HG03342 (cell line): ENCODE measurements at regions not wholly inside any gene's neighbourhood (a gene's known extent, or its start where the extent isn't known, plus 50 kb on each side); places are given as distances from the start of the nearest gene placed in this dataset.

ENCODE experiments used
- ATAC-seq: cut with Tn5 transposase; IDR thresholded peaks from one replicate; pipeline ENCODE4 v1.9.1; 2021; ENCODE audit warnings: mild to moderate bottlenecking, moderate library complexity; ENCODE audit not compliant: unreplicated experiment

GRCh38 chr2:128984081-128984480 lies 665.4 kb upstream of the HS6ST1 start:
- ATAC-seq, result no peak

- ATAC-seq, result no peak
Measured at GRCh38 chr2:128984855-128985254, 666.2 kb upstream of the HS6ST1 start.

GRCh38 chr2:128986026-128986715 lies 667.5 kb upstream of the HS6ST1 start:
- no peak for ATAC-seq

- ATAC-seq, result no peak
Measured at GRCh38 chr2:128986867-128987268, 668.2 kb upstream of the HS6ST1 start.

GRCh38 chr2:128988326-128988725 lies 669.7 kb upstream of the HS6ST1 start:
- ATAC-seq, result no peak

GRCh38 chr2:128988967-128989366 lies 670.3 kb upstream of the HS6ST1 start:
- no peak for ATAC-seq

GRCh38 chr2:128995086-128995485 lies 676.4 kb upstream of the HS6ST1 start:
- ATAC-seq, result no peak

GRCh38 chr2:128996078-128996477 lies 677.4 kb upstream of the HS6ST1 start:
- ATAC-seq, result no peak

- ATAC-seq, result no peak
Measured at GRCh38 chr2:128997166-128997866, 678.6 kb upstream of the HS6ST1 start.

GRCh38 chr2:129001926-129002325 lies 683.3 kb upstream of the HS6ST1 start:
- ATAC-seq, result no peak

GRCh38 chr2:129002751-129003150 lies 684.1 kb upstream of the HS6ST1 start:
- ATAC-seq, result no peak

GRCh38 chr2:129004485-129004884 lies 685.8 kb upstream of the HS6ST1 start:
- no peak for ATAC-seq

GRCh38 chr2:129004940-129005490 lies 686.3 kb upstream of the HS6ST1 start:
- ATAC-seq, result no peak

GRCh38 chr2:129006135-129006886 lies 687.6 kb upstream of the HS6ST1 start:
- ATAC-seq, result no peak

- ATAC-seq, result no peak
Measured at GRCh38 chr2:129006901-129007300, 688.2 kb upstream of the HS6ST1 start.

- ATAC-seq, result no peak
Measured at GRCh38 chr2:129008055-129008880, 689.6 kb upstream of the HS6ST1 start.

GRCh38 chr2:129008881-129009554 lies 690.4 kb upstream of the HS6ST1 start:
- no peak for ATAC-seq

GRCh38 chr2:129009555-129010146 lies 691.0 kb upstream of the HS6ST1 start:
- ATAC-seq, result no peak

GRCh38 chr2:129010262-129010661 lies 691.6 kb upstream of the HS6ST1 start:
- ATAC-seq, result no peak
